ENCODE measurements at regions not wholly inside any gene's neighbourhood (a gene's known extent, or its start where the extent isn't known, plus 50 kb on each side); places are given as distances from the start of the nearest gene placed in this dataset.

DNA sequence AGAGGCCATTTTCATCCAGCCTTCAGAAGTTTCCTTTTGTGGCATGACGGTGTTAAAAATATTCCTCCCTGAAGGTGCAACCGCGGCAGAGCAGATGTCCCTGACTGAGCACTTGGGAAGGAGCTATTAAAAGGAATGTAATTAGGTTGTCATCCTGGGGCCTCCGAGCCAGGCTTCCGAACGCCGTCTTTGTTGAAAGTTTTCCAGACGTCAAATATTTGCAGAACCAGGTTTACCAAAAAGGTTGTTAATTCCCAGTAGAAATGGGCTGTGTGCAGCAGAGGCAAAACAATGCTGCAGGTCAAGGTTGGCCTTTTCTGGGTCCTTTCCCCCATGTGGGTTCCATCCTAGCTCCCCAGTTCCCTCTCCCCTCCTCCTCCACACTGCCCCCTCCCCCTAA, 88.8 kb upstream of the CALM2 start:
- no peak for DNase-seq (ENCODE audit: low spot score)

DNA sequence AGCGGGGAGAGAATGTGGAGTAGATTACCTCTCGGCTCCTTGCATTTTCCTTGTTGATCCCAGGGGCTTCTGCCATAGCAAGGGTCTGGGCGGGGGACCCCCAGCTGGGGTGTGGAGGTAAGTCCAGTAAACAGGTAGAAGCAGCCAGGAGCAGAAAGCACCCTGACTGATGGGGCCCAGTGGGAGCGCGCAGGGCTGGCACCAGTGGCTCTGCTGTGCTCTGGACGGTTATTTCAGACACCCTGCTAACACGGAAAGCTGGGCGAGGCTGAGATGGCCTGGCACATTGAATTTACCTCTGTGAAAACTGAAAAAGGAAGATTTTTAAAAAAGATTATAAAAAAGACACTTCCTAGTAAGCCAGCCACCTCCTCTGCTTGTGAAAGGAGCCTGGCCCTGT, 88.4 kb upstream of the CALM2 start:
- DNase-seq (ENCODE audit: low spot score), result no peak

DNA sequence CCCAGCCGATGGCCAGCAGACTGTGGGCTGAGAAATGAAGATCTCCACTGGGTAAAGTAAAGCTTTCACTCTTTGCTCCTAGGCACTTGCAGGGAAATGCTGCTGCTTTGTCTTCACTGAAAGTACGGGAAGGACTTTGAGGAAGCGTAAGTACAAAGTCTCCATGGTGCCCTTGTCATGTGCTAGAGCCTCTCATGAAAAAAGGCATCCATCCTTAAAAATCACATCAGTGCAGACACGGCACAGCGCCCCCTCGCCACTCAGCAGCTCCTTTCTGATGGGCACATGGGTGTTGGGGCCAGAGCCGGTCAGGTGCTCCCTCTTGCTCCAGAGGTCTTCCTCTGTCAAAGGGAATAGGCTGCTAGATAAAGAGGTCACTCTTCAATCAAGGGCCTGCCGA, 87.8 kb upstream of the CALM2 start:
- no peak for DNase-seq (ENCODE audit: low spot score)

DNA sequence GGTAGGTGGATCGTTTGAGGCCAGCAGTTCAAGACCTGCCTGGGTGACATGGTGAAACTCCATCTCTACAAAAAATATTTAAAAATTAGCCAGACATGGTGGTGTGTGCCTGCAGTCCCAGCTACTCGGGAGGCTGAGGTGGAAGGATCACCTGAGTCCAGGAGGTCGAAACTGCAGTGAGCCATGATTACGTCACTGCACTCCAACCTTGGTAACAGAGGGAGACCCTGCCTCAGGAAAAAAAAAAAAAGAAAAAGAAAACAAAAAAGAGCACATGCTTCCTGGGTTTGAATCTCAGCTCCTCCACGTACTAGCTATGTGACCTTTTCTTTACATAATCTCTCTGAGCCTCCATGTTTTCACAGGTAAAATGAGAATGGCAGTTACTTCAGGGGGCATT, 86.3 kb upstream of the CALM2 start:
- DNase-seq (ENCODE audit: low spot score), result no peak

DNA sequence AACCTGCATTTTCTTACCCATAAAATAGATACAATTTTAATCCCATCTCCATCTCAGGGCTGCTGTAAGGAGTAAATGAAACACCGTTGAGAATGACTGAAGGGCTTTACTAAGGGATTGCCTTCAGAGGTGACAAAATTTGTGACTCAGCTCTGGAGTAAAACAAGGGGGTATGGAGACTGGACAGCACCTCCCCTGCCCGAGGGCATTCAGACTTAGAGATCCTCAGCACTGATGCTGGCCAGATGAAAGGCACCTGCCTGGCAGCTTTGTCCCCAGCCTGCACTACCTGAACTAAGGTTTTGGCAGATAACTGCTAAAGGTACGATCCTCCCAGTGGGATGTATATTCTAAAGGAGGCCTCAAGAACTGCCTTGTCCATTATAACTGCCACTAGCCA, 84.7 kb upstream of the CALM2 start:
- DNase-seq (ENCODE audit: low spot score), result no peak

DNA sequence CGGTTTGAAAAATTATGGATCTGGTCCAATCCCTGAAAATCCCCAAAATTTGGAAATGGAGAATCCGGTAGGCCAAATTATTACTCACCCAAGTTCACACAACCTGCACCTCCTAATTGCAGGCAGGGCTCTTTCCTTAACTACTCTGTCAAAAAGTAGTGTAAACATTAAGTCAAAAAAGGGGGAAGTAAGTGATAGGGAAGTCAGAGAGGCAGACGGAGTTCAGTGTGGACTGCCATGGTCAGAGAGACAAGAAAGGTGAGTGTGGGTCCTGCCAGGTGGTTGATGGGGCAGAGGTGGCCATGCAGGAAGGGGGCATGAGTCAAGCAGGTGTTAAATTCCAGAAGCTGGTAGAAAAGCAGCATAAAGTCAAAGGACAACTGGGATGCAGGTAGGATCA, 83.5 kb upstream of the CALM2 start:
- no peak for DNase-seq (ENCODE audit: low spot score)

DNA sequence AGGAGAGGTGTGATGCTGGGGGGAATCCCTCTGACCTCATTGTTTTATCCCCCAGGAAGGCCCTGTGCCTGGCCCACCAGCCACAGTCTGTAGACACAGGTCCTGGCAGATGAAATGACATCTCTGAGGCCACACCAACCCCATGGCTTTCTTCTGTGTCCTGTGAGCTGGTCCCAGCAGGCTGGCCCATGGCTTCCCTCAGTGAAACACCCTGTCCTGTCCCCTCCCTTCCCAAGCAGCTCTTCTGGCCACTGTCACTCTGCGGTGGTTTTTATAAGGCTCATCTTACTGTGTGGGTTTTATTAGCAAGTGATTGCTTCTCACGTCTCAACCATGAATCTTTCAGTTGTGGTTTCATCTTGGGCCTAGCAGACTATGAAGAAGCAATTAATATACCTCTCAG, 81.6 kb upstream of the CALM2 start:
- no peak for DNase-seq (ENCODE audit: low spot score)

DNA sequence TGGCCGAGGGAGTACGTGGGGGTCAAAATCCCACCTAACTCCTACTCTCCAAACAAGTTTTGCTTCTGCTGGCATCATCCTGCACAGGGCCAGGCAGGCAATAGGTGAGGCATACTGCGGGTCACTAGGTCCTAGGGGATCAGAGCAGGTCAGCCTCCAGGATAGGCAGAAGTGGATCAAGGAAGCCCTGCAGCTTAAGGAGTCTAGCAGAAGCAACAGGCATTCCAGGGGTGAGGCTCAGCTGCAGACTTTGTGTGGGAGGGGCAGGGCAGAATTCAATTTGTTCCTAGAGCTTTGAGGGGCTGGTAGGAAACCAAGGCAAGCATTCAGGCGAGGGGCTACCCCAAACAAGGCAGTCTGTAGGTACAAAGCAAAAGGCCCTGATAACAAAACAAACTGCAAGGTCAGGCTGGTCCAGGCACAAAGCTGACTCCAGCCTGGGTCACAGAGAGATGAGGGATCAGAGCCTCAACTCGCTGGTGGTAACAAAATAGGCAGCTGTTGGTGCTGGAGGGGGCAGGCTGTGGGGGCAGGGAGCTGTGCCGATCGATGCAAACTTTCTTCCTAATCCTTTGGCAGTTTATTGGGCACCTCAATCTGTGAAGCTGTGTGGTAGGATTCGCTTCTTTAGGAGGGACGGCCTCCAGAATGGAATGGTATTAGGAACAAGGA, 80.2 kb upstream of the CALM2 start:
- DNase-seq (ENCODE audit: low spot score), result no peak

DNA sequence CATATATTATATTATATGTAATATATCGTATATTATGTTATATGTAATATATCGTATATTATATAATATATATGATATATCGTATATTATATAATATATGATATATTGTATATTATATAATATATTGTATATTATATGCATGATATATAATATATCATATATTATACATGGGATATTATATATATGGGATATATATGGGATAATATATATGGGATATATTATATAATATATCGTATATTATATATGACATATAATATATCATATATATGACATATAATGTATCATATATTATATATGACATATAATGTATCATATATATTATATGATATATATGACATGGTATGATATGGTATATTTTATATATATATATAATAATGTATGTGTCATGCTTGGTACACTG, 79.5 kb upstream of the CALM2 start:
- DNase-seq (ENCODE audit: low spot score), result no peak

DNA sequence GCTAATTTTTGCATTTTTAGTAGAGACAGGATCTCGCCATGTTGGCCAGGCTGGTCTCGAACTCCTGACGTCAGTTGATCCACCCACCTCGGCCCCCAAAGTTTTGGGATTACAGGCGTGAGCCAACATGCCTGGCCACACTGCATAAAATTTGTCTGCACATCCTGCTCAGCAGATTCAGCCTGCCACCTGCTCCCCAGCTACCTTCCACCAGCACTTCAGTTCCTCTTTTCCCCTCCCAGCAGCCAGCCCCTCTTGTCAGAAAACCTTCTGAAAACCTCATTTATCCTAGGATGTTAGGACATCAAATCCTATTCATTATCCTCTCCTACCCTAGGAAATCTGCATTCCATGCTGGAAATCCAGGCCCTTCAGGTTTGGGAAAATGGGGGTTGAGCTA, 78.2 kb upstream of the CALM2 start:
- DNase-seq (ENCODE audit: low spot score), result no peak

DNA sequence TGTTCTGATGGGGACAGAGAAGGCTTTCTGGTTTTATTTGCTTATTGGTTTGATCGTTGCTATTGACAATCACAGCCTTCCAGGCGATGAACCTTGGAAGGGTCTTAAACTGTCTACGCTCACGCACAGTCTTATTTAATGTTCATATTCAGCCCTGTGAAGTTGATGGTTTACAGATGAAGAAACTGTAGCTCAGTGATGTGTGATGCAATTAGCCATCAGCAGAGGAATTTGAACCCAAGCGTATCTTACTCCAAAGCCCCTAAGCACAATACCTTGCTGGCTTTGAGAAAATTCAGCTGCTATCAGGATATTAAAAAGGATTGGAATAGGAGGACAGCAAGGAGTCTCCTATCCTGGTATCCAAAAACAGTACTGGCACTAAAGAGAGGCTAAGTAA, 77.1 kb upstream of the CALM2 start:
- DNase-seq (ENCODE audit: low spot score), result no peak

DNA sequence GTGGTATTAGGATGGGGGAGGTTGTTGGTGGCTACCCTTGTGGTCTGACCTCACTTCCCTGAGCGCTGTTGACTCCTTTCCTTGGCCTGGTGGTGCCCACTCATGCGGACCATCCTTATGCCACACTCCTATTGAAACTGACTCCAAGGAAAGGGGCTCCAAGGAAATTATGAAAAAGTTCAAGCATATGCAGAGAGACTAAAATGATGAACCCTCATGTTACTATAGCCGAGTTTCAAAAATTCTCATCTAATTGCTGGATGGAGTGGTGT, 75.0 kb upstream of the CALM2 start:
- DNase-seq (ENCODE audit: low spot score), result no peak

DNA sequence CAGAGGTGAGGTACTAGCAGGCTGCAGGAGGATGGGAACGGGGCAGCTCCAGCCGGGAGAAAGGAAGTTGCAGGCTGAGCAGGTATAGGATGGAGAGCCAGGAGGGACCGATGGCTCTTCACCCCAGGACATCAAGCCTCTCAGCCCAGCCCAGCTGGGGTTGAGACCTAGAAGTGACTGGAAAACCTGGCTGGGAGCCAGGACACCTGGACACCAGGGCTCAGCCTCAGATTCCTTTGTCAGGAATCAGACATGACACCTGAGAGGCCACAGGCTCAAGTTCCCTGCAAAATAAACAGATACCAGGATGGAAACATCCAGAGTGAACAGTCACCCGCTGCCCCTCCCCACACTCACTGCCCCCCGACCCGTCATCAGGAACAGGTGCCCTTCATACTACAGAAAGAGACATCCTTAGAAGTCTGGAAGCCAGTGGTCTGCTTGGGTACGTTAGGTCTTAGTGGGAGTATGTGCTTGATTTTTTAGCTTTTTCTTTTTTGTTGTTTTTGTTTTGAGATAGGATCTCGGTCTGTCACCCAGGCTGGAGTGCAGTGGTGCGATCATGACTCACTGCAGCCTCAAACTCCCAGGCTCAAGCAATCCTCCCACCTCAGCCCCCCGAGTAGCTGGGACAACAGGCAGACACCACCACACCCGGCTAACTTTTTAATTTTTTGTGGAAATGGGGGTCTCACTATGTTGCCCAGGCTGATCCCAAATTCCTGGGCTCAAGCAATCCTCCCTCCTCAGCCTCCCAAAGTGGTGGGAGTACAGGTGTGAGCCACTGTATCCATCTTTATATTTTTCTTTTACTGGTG, 74.5 kb upstream of the CALM2 start:
- DNase-seq (ENCODE audit: low spot score), result no peak

DNA sequence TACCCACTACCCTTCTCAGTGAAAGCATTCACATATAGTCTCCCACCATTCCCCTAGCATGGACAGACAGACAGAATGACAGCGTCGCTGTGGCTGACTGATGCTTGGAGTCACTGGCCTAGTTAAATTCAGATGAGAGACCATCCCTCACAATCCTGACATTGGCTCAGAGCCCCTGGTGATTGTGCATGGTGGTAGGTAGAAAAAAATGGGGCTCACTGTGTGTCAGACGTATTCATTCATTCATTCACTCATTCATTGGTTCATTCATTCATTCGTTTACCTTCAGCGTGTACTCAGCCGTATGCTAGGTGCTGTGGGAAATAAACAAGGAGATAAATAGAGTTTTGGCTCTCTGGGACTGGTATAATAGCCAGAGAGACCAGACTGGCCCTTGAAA, 73.6 kb upstream of the CALM2 start:
- DNase-seq (ENCODE audit: low spot score), result no peak

DNA sequence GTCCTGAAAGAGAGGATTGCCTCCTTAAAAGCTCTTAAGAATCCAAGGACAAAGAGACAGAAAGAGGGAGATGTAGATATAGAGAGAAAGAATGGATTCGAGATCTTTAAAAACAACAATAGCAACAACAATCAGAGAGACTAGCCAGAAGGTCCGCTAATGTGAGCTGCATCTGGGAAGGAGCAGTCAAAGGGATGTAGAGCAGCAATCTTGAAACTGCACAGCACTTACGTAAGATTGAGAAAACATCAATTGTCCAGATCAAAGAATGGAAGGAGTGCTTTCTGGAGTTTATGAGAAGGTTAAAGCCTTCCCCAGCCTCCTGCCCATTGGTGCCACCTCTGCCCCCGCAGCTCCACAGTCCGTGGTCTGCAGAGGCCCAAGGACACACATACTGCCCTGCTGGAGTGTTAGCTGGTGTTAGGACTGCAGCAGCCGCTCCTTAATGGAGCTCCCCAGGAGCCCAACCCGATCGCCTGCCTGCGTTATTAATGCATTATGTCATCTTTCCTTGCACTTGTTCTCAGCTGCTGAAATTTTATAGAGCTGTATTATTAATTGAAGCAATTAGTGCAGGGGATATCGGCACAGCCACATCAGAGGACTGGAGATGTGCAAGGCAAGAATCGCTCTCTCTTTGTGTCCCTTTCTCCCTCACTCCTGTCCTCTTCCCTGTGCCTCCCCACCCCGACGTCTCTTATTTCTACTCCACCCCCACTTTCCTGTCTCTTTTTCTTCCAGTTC, 73.0 kb upstream of the CALM2 start:
- DNase-seq (ENCODE audit: low spot score), result no peak

DNA sequence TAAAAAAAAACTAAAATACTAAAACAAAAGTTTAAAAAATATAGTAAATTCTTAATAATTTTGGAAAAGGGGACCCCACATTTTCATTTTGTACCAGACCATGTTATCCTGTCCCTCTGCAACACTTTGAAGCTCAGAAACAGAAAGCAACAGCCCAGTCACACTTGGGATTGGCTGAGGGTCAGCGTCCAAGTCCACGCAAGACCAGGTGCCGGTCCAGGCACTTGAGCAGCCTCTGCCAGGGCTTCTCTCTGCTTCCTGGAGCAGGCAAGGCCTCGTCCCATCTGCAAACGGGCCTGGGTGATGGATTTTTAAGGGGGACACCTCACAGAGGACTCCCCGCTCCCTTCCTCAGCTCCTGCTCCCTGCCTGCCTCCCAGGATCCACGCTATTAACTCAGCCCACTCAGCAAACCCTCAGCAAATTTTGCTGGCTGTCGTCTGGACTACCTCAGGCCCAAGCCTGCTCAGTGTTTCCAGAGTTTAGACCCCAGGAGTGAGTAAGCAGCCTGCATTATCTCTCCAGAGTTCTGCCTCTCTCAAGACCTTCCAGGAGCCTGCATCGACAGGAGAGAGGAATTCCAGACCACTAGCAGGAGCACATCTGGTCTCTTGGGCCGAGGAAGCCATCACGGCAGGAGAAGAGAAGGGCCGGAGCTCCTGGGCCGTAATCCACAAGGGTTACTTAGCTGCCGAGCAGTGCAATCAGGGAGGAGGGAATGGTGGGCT, 67.4 kb upstream of the CALM2 start:
- no peak for DNase-seq (ENCODE audit: low spot score)

DNA sequence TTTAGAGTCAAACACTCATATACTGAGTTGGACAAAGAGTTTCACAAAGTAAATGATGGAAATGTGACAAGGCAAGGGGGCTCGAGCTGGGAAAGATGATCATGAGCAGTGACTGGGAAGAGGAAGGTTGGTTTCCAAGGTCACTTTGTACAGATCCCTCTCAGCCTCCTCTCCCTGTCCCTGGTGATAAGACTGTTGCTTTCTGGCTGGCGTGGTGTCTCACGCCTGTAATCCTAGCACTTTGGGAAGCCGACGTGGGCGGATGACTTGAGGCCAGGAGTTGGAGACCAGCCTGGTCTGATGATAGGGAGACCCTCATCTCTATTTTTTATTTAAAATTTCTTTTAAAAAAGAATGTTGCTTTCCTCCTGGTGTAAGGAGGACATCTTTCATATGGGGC, 65.4 kb upstream of the CALM2 start:
- no peak for DNase-seq (ENCODE audit: low spot score)

DNA sequence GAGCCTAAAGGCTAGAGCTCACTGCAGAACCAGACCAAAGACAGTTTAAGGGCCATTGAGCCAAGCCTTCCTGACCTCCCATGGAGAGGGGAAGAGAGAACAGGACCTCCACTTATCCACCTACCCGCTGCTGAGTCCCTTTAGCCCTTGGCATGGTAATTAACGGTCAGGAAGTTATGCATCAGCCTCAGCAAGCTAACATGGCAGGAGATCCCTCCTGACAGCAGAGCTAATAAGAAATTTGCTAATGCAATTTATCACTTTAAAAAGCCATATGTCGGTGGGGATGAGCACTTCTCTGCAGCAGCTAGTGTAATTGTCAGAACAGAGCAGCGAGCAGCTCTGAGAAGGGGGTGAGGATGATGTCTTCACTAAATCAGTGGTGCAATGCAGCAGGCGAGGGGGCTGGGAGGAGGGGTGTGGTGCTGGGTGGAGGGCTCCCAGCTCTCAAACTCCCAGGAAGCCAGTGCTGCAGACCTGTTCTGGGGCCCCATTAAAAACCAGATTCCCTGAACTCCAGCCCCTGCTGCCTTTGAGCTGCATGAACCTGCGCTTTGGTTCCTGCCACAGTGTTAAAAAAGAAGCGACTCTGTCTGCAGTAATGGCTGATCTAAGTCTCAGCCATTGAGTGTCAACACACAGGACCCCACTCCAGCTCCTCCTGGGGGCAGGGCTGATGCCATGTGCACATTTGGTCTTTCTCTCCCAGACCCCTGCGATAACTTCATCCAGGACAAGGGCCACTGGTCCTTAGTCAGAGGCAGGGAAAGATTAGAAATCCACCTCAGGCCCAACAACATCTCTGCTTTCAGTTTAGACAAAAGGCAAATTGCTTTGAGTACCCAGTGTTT, 63.0 kb upstream of the CALM2 start:
- no peak for DNase-seq (ENCODE audit: low spot score)

DNA sequence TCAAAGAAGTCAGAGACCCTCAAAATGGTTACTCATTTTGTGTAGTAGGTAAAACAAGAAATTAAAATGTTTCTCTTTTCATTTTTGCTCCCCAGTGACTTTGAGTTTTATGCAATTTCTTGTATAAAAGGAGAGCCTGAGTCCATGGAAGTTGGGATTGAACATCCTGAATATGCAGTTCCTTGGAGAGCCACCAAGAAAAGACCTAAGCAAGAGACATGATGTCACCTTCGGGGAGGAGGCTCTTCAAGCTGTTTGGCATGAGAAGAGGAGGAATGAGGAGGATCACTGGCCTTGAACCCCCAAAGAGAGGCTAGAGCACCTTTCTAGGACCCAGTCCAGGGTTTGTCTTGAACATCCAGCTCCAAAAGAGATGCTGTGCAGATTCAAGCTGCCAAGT, 62.3 kb upstream of the CALM2 start:
- no peak for DNase-seq (ENCODE audit: low spot score)

DNA sequence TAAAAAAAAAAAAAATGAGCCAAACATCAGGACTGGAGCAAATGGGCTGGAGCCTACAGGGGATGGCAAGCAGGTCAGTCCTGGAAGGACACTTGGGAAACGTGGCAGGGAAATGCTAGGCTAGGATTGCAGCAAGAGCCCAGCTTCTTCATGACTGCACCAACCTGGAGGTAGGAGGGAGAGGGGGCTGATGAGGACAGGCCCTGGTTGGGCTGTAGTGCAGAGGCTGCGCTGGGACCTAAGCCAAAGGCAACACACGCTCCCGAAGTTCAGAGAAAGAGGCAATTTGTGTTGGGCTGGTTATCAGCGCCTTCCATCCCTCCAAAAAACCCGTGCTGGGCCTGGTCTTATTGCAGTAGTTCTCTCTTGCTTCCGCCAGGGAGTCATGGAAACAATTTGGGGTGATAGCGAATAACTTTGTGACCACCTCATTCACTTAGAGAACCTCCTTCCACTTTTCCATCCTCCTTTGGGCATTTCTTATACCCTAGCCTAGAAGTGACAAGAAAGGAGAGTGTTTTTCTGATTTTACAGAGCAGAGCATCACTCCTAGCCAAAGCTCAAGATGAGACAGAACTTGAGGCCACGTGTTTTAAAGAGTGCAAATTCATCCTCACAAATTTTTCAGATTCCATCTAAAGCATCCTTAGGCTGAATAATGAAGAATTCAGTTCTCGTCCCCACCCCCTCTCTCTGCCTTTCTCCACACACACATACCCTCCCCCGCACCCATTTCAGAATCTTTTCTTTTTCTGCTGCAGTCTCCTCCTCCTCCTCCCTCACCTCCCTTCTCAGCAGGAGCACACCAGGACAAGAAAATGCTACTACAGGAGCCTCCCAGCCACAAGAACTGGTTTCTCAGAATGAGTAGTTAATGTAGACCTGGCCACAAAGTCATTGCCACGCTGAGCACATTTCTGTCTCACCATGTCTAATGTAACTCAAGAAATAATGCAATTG, 61.3 kb upstream of the CALM2 start:
- no peak for DNase-seq (ENCODE audit: low spot score)

Data from hematopoietic multipotent progenitor cell treated with erythropoietin and hydrocortisone succinate and interleukin-3 and kit ligand, for 17 days (in vitro differentiated cells).